ENCODE measurements at regions not wholly inside any gene's neighbourhood (a gene's known extent, or its start where the extent isn't known, plus 50 kb on each side); places are given as distances from the start of the nearest gene placed in this dataset.

DNA sequence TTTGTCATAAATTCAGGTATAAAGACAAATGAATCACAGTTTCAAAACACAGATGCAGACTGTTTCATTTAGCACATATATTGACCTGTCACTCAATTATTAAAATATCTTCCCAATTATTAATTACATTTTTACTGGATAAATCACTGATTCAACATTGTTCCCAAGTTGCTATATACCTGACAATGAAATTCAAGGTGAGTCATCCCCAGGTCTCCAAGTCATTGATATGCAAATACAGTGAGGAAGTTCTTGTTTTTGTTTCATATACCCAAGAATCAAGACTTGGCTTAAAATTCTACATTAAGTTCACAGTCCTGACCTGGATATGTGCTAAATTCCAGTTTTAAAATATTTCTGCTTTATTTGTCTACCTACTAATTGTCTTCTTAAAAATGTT lies 599.3 kb upstream of the PSMD7 start:
- no peak for TF ChIP-seq EZH2phosphoT487 (IDR thresholded peaks at IDR 0.05; ENCODE audit: borderline replicate concordance, low read depth, low read length)
- TF ChIP-seq, protein P1, sequence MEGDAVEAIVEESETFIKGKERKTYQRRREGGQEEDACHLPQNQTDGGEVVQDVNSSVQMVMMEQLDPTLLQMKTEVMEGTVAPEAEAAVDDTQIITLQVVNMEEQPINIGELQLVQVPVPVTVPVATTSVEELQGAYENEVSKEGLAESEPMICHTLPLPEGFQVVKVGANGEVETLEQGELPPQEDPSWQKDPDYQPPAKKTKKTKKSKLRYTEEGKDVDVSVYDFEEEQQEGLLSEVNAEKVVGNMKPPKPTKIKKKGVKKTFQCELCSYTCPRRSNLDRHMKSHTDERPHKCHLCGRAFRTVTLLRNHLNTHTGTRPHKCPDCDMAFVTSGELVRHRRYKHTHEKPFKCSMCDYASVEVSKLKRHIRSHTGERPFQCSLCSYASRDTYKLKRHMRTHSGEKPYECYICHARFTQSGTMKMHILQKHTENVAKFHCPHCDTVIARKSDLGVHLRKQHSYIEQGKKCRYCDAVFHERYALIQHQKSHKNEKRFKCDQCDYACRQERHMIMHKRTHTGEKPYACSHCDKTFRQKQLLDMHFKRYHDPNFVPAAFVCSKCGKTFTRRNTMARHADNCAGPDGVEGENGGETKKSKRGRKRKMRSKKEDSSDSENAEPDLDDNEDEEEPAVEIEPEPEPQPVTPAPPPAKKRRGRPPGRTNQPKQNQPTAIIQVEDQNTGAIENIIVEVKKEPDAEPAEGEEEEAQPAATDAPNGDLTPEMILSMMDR (conservative IDR thresholded peaks at IDR 0.05; ENCODE audit: low read length): no peak

Measured in OCI-LY7 (cell line).